Urothelium cell line (cell line): ENCODE measurements at regions not wholly inside any gene's neighbourhood (a gene's known extent, or its start where the extent isn't known, plus 50 kb on each side); places are given as distances from the start of the nearest gene placed in this dataset.
A peak's percentile ranks its signal among the peaks of the same experiment; 100 is the strongest.

Experiments
- DNase-seq: peaks from one replicate; pipeline ENCODE4 v3.0.0; 2011; ENCODE audit warnings: low spot score, mixed read lengths
- FAIRE-seq: peaks from 2 replicates; lab custom pipeline; 2011; peaks lifted over from hg19 to GRCh38; lab: Jason Lieb, UNC

DNA sequence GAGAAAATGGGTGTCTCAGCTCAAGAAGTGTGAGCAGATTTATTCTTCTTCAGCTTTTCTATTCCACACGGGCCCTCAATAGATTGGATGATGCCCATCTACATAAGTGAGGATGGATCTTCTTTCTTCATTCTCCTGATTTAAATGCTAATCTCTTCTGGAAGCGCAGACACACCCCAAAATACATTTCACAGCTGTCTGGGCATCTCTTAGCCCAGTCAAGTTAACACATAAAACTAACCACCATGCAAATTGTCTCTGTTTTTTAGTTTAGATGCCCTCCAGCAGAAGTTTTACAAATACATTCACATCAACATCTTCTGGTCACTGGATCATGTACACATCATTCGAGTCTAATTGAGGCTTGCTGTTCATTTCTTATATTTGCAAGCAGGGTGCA, 249.0 kb upstream of the VCX3A start:
- FAIRE-seq (no peak), DNase-seq (no peak)

DNA sequence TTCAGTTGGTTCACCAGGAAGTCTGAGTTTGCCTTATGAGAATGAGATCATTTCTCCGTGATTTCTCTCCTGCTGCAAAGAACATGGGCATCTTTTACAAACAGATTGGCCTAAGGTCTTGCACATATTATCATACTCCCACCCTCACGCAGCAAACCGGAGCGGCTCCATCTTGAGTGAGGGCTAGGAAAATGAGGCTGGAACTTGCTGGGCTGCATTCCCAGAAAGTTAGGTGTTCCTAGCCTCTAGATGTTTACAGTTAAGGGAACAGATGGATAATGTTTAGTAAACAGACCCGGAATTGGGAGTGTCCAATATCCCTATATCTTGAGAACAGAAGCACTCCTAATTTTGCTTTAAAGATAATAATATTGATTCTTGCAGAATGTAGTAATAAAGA, 247.9 kb upstream of the VCX3A start:
- no peak for FAIRE-seq
- DNase-seq: no peak

- no peak for DNase-seq
Measured at GRCh38 chrX:6778544-6779503, 243.9 kb upstream of the VCX3A start.

GRCh38 chrX:6777238-6778002, 242.5 kb upstream of the VCX3A start:
- no peak for FAIRE-seq
- no peak for DNase-seq

More at GRCh38 chrX:6778544-6779503, 243.9 kb upstream of the VCX3A start:
- no peak for FAIRE-seq

- no peak for DNase-seq
- FAIRE-seq: no peak
Measured at GRCh38 chrX:6770936-6771335, 236.0 kb upstream of the VCX3A start.

DNA sequence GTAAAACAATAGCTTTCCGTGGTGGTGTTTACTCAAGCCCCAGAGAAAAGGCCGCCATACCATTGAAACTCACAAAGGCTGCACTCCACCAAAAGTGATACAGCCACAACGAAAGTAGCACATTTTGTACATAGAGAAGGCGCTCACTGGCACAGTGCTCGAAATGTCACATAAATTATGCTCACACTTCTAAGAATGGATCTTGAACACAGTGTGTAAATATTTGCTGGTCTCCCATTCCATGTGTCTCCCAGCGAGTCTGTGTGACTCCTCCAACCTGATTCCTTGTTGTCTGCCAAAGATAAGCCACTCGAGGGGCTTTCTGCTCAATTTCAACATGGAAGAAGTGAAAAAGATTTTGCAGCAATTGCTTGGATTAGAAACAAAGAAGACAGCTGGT, 234.0 kb upstream of the VCX3A start:
- FAIRE-seq (no peak), DNase-seq (no peak)

DNA sequence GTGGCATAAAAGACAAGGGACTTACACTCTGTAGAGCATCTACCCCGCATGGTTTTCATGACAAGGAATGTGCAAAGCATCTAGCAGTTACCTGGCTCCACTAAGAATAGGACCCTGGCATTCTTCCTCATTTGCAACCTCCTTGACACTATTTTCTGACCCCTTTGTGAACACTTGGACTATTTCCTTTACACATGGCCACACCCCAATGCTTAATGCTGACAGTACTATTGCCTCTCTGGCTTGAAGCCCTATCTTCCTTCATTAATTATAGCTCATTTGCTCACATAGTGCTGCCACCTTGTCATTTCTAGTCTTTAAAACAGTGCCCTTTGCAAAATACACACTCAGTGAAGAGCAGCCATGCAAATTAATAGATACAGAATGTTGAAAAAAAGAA, 226.3 kb upstream of the VCX3A start:
- DNase-seq (no peak), FAIRE-seq (no peak)

DNA sequence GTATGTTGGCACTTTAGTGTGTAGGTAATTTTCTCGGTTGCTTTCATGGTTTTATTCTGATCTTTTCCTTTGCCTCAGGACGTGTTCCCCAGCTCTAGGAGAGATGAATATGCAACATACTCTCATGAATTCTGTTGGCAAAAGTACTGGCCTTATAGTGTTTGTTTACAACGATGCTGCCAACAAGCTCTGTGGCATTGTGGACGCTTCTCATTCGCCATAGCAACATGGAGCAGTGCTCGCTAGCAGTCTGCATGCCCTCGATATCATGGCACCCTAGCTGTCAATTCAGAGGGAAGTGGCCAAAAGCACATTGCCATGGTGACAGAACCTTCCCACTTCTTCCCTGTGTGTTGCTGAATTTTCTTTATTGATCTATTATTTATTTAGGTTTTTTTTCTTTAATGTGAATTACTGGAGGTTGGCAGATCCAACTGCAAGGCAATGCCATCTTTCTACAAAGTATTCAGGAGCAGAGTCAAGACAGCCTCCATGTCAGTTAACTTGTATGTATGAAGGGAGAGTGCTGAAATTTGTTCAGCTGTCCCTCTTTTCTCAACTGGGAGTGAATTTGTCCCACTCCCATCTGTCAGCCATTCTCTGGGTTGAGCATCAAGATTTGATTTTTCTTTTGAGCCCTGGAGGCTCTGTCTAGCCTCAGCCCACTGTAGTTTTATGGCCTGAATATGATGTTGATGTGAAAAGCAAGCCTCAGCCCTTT, 224.9 kb upstream of the VCX3A start:
- DNase-seq (no peak), FAIRE-seq (no peak)

- DNase-seq (no peak), FAIRE-seq (no peak)
Measured at GRCh38 chrX:6758234-6758633, 223.3 kb upstream of the VCX3A start.

GRCh38 chrX:6757631-6758030, 222.7 kb upstream of the VCX3A start:
- no peak for FAIRE-seq
- DNase-seq: no peak

DNA sequence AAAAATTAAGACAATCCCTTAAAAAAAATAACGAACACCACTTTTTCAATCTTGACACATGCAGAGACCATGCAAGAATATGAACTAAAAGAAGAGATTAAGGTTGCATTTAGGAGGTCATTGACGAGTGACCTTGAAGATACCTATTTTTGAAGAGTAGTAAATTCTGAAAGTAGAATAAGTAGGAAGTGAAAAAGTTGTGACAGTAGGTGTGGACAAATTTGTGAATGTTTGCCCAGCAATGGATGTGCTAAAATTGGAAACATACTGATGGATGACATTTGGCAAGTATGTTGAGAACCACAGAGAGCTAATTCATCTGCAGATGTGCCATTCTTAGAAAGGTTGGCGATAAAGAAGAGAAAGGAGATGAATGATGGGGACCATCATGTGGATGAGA, 213.7 kb upstream of the VCX3A start:
- DNase-seq (no peak), FAIRE-seq (no peak)

DNA sequence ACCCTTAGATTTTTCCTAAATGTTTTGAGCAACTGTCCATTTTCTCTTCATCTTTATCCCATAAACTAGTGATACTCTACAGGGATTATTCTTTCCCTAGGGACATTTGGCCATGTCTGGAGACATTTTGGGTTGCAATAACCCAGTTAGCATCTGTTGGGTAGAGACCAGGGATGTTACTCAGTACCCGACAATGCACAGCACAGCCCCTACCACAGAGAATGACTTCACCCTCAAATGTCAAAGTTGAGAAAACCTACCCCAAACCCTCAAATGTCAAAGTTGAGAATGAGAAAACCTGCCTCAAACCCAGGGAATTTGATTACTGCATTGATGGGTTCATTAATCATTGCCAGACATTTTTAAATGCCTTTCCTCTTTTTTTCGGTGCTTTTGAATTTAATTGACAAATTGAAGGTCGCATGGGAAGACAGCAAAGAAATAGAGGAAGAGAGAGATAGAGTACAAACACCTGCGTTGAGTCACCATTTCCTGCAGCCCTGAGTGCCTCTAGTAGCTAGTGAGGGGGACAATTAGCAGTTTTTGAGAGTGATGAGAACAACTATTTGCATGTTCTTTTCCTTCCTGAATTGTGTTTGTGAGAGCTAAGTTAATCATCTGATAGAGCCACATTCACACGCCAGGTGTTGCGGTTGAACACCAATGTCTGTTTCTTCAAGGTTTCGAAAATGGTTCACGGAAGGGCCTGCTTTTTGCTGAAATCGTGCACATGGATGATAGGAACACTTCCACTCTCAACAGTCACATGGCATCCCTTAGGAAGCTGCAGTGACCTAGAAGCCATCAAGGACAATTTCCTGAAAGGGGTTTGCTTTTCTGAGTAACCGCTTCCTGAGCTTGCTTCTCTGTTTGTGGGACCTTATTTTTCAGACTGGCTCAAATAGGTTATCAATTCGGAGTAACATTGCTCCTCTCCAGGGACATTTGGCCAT, 203.9 kb upstream of the VCX3A start:
- FAIRE-seq: no peak
- no peak for DNase-seq

- no peak for FAIRE-seq
Measured at GRCh38 chrX:6734844-6735634, 200.1 kb upstream of the VCX3A start.

GRCh38 chrX:6732101-6732500, 197.2 kb upstream of the VCX3A start:
- no peak for DNase-seq

More at GRCh38 chrX:6734844-6735634, 200.1 kb upstream of the VCX3A start:
- DNase-seq: no peak

GRCh38 chrX:6729626-6730025, 194.7 kb upstream of the VCX3A start:
- DNase-seq: no peak
- FAIRE-seq: no peak

More at GRCh38 chrX:6732101-6732500, 197.2 kb upstream of the VCX3A start:
- no peak for FAIRE-seq

GRCh38 chrX:6718766-6719165, 183.8 kb upstream of the VCX3A start:
- FAIRE-seq: no peak
- no peak for DNase-seq

DNA sequence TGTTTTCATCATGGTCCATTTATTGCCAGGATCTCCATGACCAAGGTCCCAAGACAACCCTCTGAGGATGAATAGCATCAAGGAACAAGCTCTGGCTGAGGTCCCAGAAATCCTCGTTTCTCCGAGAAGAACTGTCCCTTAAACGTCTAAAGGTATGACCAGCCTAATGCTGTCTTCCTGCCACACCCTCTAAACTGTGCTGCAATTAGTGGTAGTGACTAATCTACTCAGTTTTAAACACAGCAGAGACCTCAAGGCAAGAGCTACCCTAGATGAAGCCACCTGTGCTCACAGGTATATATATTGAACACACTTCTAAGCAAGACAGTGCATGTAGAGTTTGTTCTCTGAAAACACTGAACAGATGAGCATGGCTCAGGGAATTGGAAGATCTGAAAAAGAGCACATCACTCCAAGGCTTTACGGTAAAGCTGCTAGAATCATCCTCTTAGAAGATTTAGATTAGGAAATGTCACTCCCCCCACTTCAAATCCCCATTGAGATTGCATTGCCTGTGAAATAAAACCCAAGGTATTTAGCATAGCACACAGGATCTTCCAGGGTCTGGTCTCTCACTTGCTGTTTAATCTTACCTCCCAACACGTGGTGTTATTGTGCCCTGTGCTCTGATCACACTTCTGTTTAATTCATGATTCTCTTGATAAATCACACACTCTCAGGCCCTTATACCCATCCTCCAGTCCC, 173.9 kb upstream of the VCX3A start:
- DNase-seq (no peak), FAIRE-seq (no peak)

DNA sequence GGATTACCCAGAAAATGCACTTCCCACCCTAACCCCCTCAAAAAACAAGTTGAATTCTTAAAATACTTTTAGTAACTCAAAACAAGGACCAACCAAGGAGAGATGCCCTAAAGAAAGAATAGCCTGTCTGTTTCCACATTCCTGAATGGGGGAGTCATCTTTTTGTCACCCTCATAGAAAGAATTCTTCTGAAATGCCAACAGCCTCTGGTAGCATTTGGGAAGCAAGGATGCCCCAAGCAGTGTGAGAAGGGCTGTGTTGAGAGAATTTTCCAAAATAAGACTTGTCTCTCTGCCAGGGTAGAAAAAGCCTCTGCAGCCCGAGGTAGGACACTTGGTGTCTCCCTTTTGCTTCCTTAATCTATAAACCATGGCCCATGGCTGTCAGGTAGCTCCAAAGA, 173.1 kb upstream of the VCX3A start:
- DNase-seq (peak; percentile 23), FAIRE-seq (no peak)

DNA sequence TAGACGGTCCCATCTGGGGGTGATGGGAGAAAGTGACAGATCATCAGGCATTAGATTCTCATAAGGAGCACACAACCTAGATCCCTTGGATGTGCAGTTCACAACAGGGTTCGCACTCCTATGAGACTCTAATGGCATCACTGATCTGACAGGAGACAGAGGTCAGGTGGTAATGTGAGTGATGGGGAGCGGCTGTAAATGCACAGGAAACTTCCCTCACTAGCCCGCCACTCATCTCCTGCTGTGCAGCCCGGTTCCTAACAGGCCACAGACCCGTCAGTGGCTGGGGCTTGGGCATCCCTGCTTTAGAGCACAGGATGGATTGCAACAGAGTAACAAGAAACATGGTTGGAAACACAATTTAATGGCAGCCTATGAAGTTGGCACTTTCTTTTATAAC, 172.6 kb upstream of the VCX3A start:
- FAIRE-seq: no peak
- DNase-seq: no peak
